ENCODE measurements at regions not wholly inside any gene's neighbourhood (a gene's known extent, or its start where the extent isn't known, plus 50 kb on each side); places are given as distances from the start of the nearest gene placed in this dataset.

GRCh38 chr18:42412896-42413295 lies 457.9 kb downstream of the PIK3C3 start:
- DNase-seq: no peak

- DNase-seq: no peak
These were observed 458.8 kb downstream of the PIK3C3 start for GRCh38 chr18:42413870-42414269.

- DNase-seq: no peak
These were observed 459.9 kb downstream of the PIK3C3 start for GRCh38 chr18:42414756-42415454.

GRCh38 chr18:42417189-42417588 lies 462.2 kb downstream of the PIK3C3 start:
- no peak for DNase-seq

- DNase-seq: no peak
These were observed 463.1 kb downstream of the PIK3C3 start for GRCh38 chr18:42418121-42418520.

GRCh38 chr18:42425025-42425424 lies 470.0 kb downstream of the PIK3C3 start:
- no peak for DNase-seq

- no peak for DNase-seq
These were observed 471.5 kb downstream of the PIK3C3 start for GRCh38 chr18:42426496-42427015.

- no peak for DNase-seq
These were observed 474.2 kb downstream of the PIK3C3 start for GRCh38 chr18:42429196-42429595.

- DNase-seq: no peak
These were observed 481.3 kb downstream of the PIK3C3 start for GRCh38 chr18:42436222-42436765.

- no peak for DNase-seq
These were observed 482.0 kb downstream of the PIK3C3 start for GRCh38 chr18:42437001-42437400.

- DNase-seq: no peak
These were observed 482.6 kb downstream of the PIK3C3 start for GRCh38 chr18:42437646-42438045.

GRCh38 chr18:42442656-42443055 lies 487.6 kb downstream of the PIK3C3 start:
- DNase-seq: no peak

GRCh38 chr18:42444349-42444748 lies 489.3 kb downstream of the PIK3C3 start:
- no peak for DNase-seq

- no peak for DNase-seq
These were observed 490.3 kb downstream of the PIK3C3 start for GRCh38 chr18:42445359-42445758.

GRCh38 chr18:42446195-42446594 lies 491.2 kb downstream of the PIK3C3 start:
- DNase-seq: no peak

GRCh38 chr18:42447688-42448087 lies 492.7 kb downstream of the PIK3C3 start:
- DNase-seq: no peak

- no peak for DNase-seq
These were observed 503.2 kb downstream of the PIK3C3 start for GRCh38 chr18:42458226-42458625.

- no peak for DNase-seq
These were observed 504.8 kb downstream of the PIK3C3 start for GRCh38 chr18:42459873-42460272.

- DNase-seq: no peak
These were observed 516.9 kb downstream of the PIK3C3 start for GRCh38 chr18:42471885-42472284.

GRCh38 chr18:42473611-42474010 lies 518.6 kb downstream of the PIK3C3 start:
- DNase-seq: no peak

- DNase-seq: no peak
These were observed 519.5 kb downstream of the PIK3C3 start for GRCh38 chr18:42474577-42474976.

- no peak for DNase-seq
These were observed 520.1 kb downstream of the PIK3C3 start for GRCh38 chr18:42475157-42475556.

- DNase-seq: no peak
These were observed 522.2 kb downstream of the PIK3C3 start for GRCh38 chr18:42477267-42477666.

GRCh38 chr18:42480441-42480840 lies 525.4 kb downstream of the PIK3C3 start:
- DNase-seq: no peak

- no peak for DNase-seq
These were observed 529.6 kb downstream of the PIK3C3 start for GRCh38 chr18:42484648-42485047.

Measured in activated CD4-positive, alpha-beta T cell treated with anti-CD3 and anti-CD28 coated beads, Interleukin-10, Interleukin-2, amounts not matched to agents 100 ng/mL and 50 ng/mL, durations not matched to agents 16 hours and 8 hours (primary cell).